ENCODE measurements at regions not wholly inside any gene's neighbourhood (a gene's known extent, or its start where the extent isn't known, plus 50 kb on each side); places are given as distances from the start of the nearest gene placed in this dataset.
A peak's percentile ranks its signal among the peaks of the same experiment; 100 is the strongest.

- Histone ChIP-seq H3K27ac (no peak overlapping the region), H3K36me3 (replicated peaks) (no peaks in the 10 kb centered on the region), H3K4me3 (ENCODE audit: low read depth, low read length) (no peak overlapping the region), H3K27me3 (replicated peaks) (no peaks in the 10 kb centered on the region)
- DNase-seq = no peak
- no peak for TF ChIP-seq CTCF (IDR thresholded peaks at IDR 0.05; ENCODE audit: low read depth, low read length, missing control alignments)
- in situ Hi-C loops (cut with HindIII; ENCODE audit: low pct_ligation_motif_present, low sequenced_read_pairs) = no loop called here
Observed at GRCh38 chr9:99383536-99383935, 161.5 kb downstream of the SEC61B start.

- peak; percentile 18 for TF ChIP-seq CTCF (IDR thresholded peaks at IDR 0.05; ENCODE audit: low read depth, low read length, missing control alignments)
- Histone ChIP-seq H3K36me3 (replicated peaks) (no peaks in the 10 kb centered on the region), H3K27ac (no peak overlapping the region), H3K27me3 (replicated peaks) (no peaks in the 10 kb centered on the region), H3K4me3 (ENCODE audit: low read depth, low read length) (no peak overlapping the region)
- DNase-seq = no peak
- in situ Hi-C loops (cut with HindIII; ENCODE audit: low pct_ligation_motif_present, low sequenced_read_pairs) = no loop called here
Observed at GRCh38 chr9:99385215-99385614, 163.1 kb downstream of the SEC61B start.

GRCh38 chr9:99385814-99386279 lies 163.8 kb downstream of the SEC61B start:
- Histone ChIP-seq H3K27me3 (replicated peaks) (no peaks in the 10 kb centered on the region), H3K27ac (no peak overlapping the region), H3K4me3 (ENCODE audit: low read depth, low read length) (no peak overlapping the region), H3K36me3 (replicated peaks) (no peaks in the 10 kb centered on the region)
- TF ChIP-seq CTCF (IDR thresholded peaks at IDR 0.05; ENCODE audit: low read depth, low read length, missing control alignments) = no peak
- no peak for DNase-seq
- in situ Hi-C loops (cut with HindIII; ENCODE audit: low pct_ligation_motif_present, low sequenced_read_pairs) = no loop called here

- no peaks in the 10 kb centered on the region for H3K36me3 ChIP-seq (replicated peaks)
- DNase-seq = no peak
- in situ Hi-C loops (cut with HindIII; ENCODE audit: low pct_ligation_motif_present, low sequenced_read_pairs) = no loop called here
- TF ChIP-seq CTCF (IDR thresholded peaks at IDR 0.05; ENCODE audit: low read depth, low read length, missing control alignments) = no peak
- no peak overlapping the region for H3K27ac ChIP-seq
- no peak overlapping the region for H3K4me3 ChIP-seq (ENCODE audit: low read depth, low read length)
- no peaks in the 10 kb centered on the region for H3K27me3 ChIP-seq (replicated peaks)
Observed at GRCh38 chr9:99387431-99387830, 165.3 kb downstream of the SEC61B start.

- in situ Hi-C loops (cut with HindIII; ENCODE audit: low pct_ligation_motif_present, low sequenced_read_pairs) = no loop called here
- TF ChIP-seq CTCF (IDR thresholded peaks at IDR 0.05; ENCODE audit: low read depth, low read length, missing control alignments) = no peak
- H3K36me3 ChIP-seq (replicated peaks) = no peaks in the 10 kb centered on the region
- no peak overlapping the region for H3K4me3 ChIP-seq (ENCODE audit: low read depth, low read length)
- no peaks in the 10 kb centered on the region for H3K27me3 ChIP-seq (replicated peaks)
- peak; percentile 25 for DNase-seq
- H3K27ac ChIP-seq = no peak overlapping the region
Observed at GRCh38 chr9:99389087-99390033, 167.3 kb downstream of the SEC61B start.

Measured in brain microvascular endothelial cell (primary cell).